H54 (cell line): ENCODE measurements at regions not wholly inside any gene's neighbourhood (a gene's known extent, or its start where the extent isn't known, plus 50 kb on each side); places are given as distances from the start of the nearest gene placed in this dataset.

ENCODE experiments used
- DNase-seq: peaks from one replicate; pipeline ENCODE4 v3.0.0; 2011; ENCODE audit warnings: low spot score, mixed read lengths; ENCODE audit not compliant: insufficient read length
- FAIRE-seq: peaks from 3 replicates; lab custom pipeline; 2011; peaks lifted over from hg19 to GRCh38; lab: Jason Lieb, UNC
- POLR2A ChIP-seq: IDR thresholded peaks from 2 replicates; pipeline ENCODE4 v1.6.1; 2011; ENCODE audit warnings: low read depth, mild to moderate bottlenecking, low read length

DNA sequence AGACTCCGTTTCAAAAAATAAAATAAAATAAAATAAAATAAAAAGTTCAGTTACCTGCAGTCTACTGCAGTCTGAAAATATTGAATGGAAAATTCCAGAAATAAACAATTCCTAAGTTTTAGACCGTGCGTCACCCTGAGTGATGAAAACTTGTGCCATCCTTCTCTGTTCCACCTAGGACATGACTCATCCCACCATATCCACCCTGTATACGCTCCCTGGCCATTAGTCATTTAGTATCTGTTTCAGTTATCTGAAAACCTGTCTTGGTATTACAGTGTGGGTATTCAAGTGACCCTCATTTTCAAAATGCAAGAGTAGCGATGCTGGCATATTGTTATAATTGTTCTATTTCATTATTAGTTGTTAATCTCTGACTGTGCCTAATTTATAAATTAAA lies 51.8 kb upstream of the TEX48 start:
- DNase-seq (peak; percentile 27), FAIRE-seq (peak; percentile 52)
- no peak for TF ChIP-seq POLR2A

- no peak for DNase-seq
- no peak for TF ChIP-seq POLR2A
- FAIRE-seq = peak; percentile 88
These were observed 50.8 kb upstream of the TEX48 start for GRCh38 chr9:114732823-114733222.
